WTC11 (cell line): ENCODE measurements at regions not wholly inside any gene's neighbourhood (a gene's known extent, or its start where the extent isn't known, plus 50 kb on each side); places are given as distances from the start of the nearest gene placed in this dataset.

ENCODE experiments used
- ATAC-seq: fragments of 200-7000 bp; cut with Tn5 transposase; 2 replicates; pipeline ENCODE4 v1.10.0; 2021; ENCODE audit warnings: mild to moderate bottlenecking, moderate library complexity
- CTCF ChIA-PET: fragments of 300-600 bp; sonication (Branson Sonifier 250); formaldehyde crosslinking; loops from one replicate; lab custom pipeline; 2021; ENCODE audit warnings: antibody characterized with exemption; lab: Charles Lee
- POLR2A ChIA-PET: fragments of 350-600 bp; sonication (Branson Sonifier 250); formaldehyde crosslinking; loops from one replicate; lab custom pipeline; 2021; ENCODE audit warnings: antibody characterized with exemption; lab: Charles Lee
- DNase-seq: peaks from one replicate; pipeline ENCODE4 v3.0.0; 2021; ENCODE audit warnings: low spot score
- H3K27ac Mint-ChIP-seq: 2 replicates; pipeline ENCODE4 v1.8.0; 2021; ENCODE audit warnings: mixed read lengths
- H3K27me3 Mint-ChIP-seq: 2 replicates; pipeline ENCODE4 v1.8.0; 2021; ENCODE audit warnings: low read depth, mild to moderate bottlenecking, moderate library complexity, mixed read lengths
- H3K36me3 Mint-ChIP-seq: 2 replicates; pipeline ENCODE4 v1.8.0; 2021; ENCODE audit warnings: mixed read lengths
- H3K4me1 Mint-ChIP-seq: 2 replicates; pipeline ENCODE4 v1.8.0; 2022; ENCODE audit warnings: mixed read lengths
- H3K4me3 Mint-ChIP-seq: 2 replicates; pipeline ENCODE4 v1.8.0; 2021; ENCODE audit warnings: mild to moderate bottlenecking, moderate library complexity, mixed read lengths
- H3K9me3 Mint-ChIP-seq: 2 replicates; pipeline ENCODE4 v1.8.0; 2021; ENCODE audit warnings: mixed read lengths
- CBFB ChIP-seq: sonication (generic); formaldehyde crosslinking; IDR thresholded peaks from 2 replicates; pipeline ENCODE4 v1.8.1; 2022; ENCODE audit warnings: mild to moderate bottlenecking, low read depth, missing genetic modification reagents
- CREB1 ChIP-seq: sonication (generic); formaldehyde crosslinking; IDR thresholded peaks from 2 replicates; pipeline ENCODE4 v1.8.0; 2023; ENCODE audit warnings: mild to moderate bottlenecking, missing genetic modification reagents
- CTCF ChIP-seq: fragments of 200-600 bp; IDR thresholded peaks from 2 replicates; pipeline ENCODE4 v1.8.0; 2022; ENCODE audit warnings: antibody characterized with exemption
- EMX1 ChIP-seq: fragments of 250-450 bp; sonication (Bioruptor Pico); IDR thresholded peaks from 2 replicates; pipeline ENCODE4 v1.8.0; 2021; ENCODE audit warnings: mild to moderate bottlenecking
- HMGA2 ChIP-seq: fragments of 250-450 bp; sonication (Bioruptor Pico); IDR thresholded peaks from 2 replicates; pipeline ENCODE4 v1.4.0; 2021; ENCODE audit warnings: mild to moderate bottlenecking, moderate library complexity
- MLX ChIP-seq: sonication (generic); formaldehyde crosslinking; IDR thresholded peaks from 2 replicates; pipeline ENCODE4 v1.8.1; 2023; ENCODE audit warnings: mild to moderate bottlenecking, missing genetic modification reagents, moderate library complexity
- NFE2L1 ChIP-seq: sonication (generic); formaldehyde crosslinking; IDR thresholded peaks from 2 replicates; pipeline ENCODE4 v1.8.1; 2023; ENCODE audit warnings: missing genetic modification reagents
- PRRX2 ChIP-seq: fragments of 250-450 bp; sonication (Bioruptor Pico); IDR thresholded peaks from 2 replicates; pipeline ENCODE4 v1.8.0; 2021; ENCODE audit warnings: mild to moderate bottlenecking
- TEAD4 ChIP-seq: sonication (generic); formaldehyde crosslinking; IDR thresholded peaks from 2 replicates; pipeline ENCODE4 v1.8.0; 2022; ENCODE audit warnings: mild to moderate bottlenecking, missing genetic modification reagents
- ZBTB21 ChIP-seq: sonication (generic); formaldehyde crosslinking; IDR thresholded peaks from 2 replicates; pipeline ENCODE4 v1.8.1; 2023; ENCODE audit warnings: mild to moderate bottlenecking, missing genetic modification reagents, borderline replicate concordance
- ZMAT4 ChIP-seq: fragments of 250-450 bp; sonication (Bioruptor Pico); IDR thresholded peaks from 2 replicates; pipeline ENCODE4 v1.9.0; 2021; ENCODE audit warnings: mild to moderate bottlenecking
- ZNF263 ChIP-seq: sonication (generic); formaldehyde crosslinking; IDR thresholded peaks from 2 replicates; pipeline ENCODE4 v1.8.1; 2022; ENCODE audit warnings: low read depth, mild to moderate bottlenecking, moderate library complexity, missing genetic modification reagents
- ZNF317 ChIP-seq: sonication (generic); formaldehyde crosslinking; IDR thresholded peaks from 2 replicates; pipeline ENCODE4 v1.8.1; 2023; ENCODE audit warnings: low read depth, mild to moderate bottlenecking, moderate library complexity, missing genetic modification reagents, borderline replicate concordance
- ZNF416 ChIP-seq: fragments of 250-450 bp; sonication (Bioruptor Pico); IDR thresholded peaks from 2 replicates; pipeline ENCODE4 v1.9.0; 2021; ENCODE audit warnings: mild to moderate bottlenecking, inconsistent platforms
- ZSCAN18 ChIP-seq: fragments of 250-450 bp; sonication (Bioruptor Pico); IDR thresholded peaks from 2 replicates; pipeline ENCODE4 v2.1.2; 2022; ENCODE audit warnings: mild to moderate bottlenecking, moderate library complexity
- TF ChIP-seq, protein P1 (sequence below): sonication (generic); formaldehyde crosslinking; IDR thresholded peaks from 2 replicates; pipeline ENCODE4 v1.8.1; 2023; ENCODE audit warnings: mild to moderate bottlenecking, missing genetic modification reagents
- TF ChIP-seq, protein P2 (sequence below): sonication (generic); formaldehyde crosslinking; conservative IDR thresholded peaks from 2 replicates; pipeline ENCODE4 v1.8.1; 2023; ENCODE audit warnings: mild to moderate bottlenecking, low read depth, missing genetic modification reagents, moderate library complexity

DNA sequence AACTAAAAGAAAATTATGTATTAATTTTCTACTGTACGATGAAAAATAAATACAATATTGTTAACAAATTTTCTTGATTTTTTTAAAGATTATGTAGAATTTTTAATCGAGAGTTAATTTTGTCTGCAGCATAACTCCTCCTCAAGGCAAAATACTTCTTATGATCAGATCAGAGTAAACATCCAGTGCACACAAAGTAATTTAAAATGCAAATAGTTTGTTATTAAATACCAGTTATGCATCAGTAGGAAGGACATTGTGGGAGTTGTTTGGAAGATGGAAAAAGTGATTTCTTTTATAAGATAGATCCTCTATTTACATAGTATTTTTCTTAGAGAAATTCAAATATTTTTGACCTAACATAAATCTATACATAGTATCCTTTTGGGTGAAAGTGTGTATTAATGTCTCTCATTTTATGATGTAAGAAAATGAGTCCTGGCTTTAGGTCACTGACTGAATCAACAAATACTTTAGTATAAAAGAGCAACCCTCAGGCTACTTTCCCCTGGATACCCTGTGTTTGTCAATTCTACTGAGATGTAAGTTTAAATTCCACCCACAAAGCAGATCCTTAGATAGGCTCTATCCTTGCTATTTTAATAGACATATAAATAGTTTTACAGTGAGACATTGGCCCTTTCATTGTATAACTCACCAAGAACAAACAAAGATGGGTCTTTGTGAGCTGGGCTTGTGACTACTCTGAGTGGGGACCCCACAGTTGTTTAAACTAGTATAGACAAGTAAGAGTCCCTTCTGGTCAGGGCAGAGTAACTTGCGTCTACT, 1133.7 kb downstream of the GATA3 start:
- Mint-ChIP-seq H3K36me3 (no peaks in the 10 kb centered on the region), H3K4me1 (no peaks in the 10 kb centered on the region), H3K27ac (no peak overlapping the region), H3K27me3 (no peaks in the 10 kb centered on the region), H3K4me3 (no peak overlapping the region), H3K9me3 (peaks cover 5% of the 10 kb centered on the region)
- POLR2A ChIA-PET: interaction anchor here (0.5 kb wide), 1 partner anchor 267 kb away, joined by 3 read pairs; no protein-coding TSS in a partner anchor
- TF ChIP-seq ZMAT4 (CRISPR knock-in tag) (no peak), CTCF (no peak), CREB1 (no peak), TEAD4 (no peak), PRRX2 (CRISPR knock-in tag) (no peak), EMX1 (CRISPR knock-in tag) (no peak), ZNF317 (CRISPR knock-in tag) (no peak), MLX (CRISPR knock-in tag) (no peak), CBFB (CRISPR knock-in tag) (no peak)
- TF ChIP-seq, protein P1, sequence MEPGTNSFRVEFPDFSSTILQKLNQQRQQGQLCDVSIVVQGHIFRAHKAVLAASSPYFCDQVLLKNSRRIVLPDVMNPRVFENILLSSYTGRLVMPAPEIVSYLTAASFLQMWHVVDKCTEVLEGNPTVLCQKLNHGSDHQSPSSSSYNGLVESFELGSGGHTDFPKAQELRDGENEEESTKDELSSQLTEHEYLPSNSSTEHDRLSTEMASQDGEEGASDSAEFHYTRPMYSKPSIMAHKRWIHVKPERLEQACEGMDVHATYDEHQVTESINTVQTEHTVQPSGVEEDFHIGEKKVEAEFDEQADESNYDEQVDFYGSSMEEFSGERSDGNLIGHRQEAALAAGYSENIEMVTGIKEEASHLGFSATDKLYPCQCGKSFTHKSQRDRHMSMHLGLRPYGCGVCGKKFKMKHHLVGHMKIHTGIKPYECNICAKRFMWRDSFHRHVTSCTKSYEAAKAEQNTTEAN (CRISPR knock-in tag): no peak
- CTCF ChIA-PET: no interaction called here
- no peak for ATAC-seq
- no peak for DNase-seq

DNA sequence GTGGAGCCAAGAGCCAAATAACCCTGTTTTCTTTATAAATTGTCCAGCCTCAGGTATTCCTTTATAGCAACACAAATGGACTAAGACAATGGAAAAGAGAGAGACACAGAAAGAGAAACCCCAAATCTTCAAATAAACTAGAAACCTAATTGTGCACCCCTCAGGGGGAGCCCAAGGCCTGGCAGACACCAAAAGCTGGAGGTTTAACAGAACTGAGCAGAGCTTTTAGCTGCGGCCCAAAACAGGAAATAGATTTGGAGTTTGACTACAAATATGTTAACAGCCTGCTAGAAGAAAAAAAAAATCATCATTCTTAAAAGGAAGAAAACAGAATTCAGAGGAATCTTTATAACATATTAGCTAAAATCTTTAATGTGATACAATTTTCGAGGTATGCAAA, 1135.0 kb downstream of the GATA3 start:
- no peaks in the 10 kb centered on the region; the same call in 1 of the 2 replicates for H3K9me3 Mint-ChIP-seq
- DNase-seq (no peak), ATAC-seq (no peak)
- H3K4me3 Mint-ChIP-seq: no peak overlapping the region
- no peaks in the 10 kb centered on the region for H3K36me3 Mint-ChIP-seq
- TF ChIP-seq ZBTB21: no peak
- TF ChIP-seq, protein P2, sequence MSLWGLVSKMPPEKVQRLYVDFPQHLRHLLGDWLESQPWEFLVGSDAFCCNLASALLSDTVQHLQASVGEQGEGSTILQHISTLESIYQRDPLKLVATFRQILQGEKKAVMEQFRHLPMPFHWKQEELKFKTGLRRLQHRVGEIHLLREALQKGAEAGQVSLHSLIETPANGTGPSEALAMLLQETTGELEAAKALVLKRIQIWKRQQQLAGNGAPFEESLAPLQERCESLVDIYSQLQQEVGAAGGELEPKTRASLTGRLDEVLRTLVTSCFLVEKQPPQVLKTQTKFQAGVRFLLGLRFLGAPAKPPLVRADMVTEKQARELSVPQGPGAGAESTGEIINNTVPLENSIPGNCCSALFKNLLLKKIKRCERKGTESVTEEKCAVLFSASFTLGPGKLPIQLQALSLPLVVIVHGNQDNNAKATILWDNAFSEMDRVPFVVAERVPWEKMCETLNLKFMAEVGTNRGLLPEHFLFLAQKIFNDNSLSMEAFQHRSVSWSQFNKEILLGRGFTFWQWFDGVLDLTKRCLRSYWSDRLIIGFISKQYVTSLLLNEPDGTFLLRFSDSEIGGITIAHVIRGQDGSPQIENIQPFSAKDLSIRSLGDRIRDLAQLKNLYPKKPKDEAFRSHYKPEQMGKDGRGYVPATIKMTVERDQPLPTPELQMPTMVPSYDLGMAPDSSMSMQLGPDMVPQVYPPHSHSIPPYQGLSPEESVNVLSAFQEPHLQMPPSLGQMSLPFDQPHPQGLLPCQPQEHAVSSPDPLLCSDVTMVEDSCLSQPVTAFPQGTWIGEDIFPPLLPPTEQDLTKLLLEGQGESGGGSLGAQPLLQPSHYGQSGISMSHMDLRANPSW (CRISPR knock-in tag): no peak
- no peak for TF ChIP-seq ZSCAN18
- TF ChIP-seq HMGA2 (CRISPR knock-in tag): no peak
- TF ChIP-seq ZNF263 (CRISPR knock-in tag): no peak
- no peak for TF ChIP-seq NFE2L1
- TF ChIP-seq ZNF416 (CRISPR knock-in tag): no peak
- H3K27me3 Mint-ChIP-seq: no peaks in the 10 kb centered on the region
- no peak overlapping the region for H3K27ac Mint-ChIP-seq
- POLR2A ChIA-PET: no interaction called here
- CTCF ChIA-PET: no interaction called here
- no peaks in the 10 kb centered on the region for H3K4me1 Mint-ChIP-seq
